ENCODE measurements at regions not wholly inside any gene's neighbourhood (a gene's known extent, or its start where the extent isn't known, plus 50 kb on each side); places are given as distances from the start of the nearest gene placed in this dataset.

- no peak for TF ChIP-seq CBX5 (IDR thresholded peaks at IDR 0.05; ENCODE audit: low read depth, low read length)
- TF ChIP-seq, protein P1, sequence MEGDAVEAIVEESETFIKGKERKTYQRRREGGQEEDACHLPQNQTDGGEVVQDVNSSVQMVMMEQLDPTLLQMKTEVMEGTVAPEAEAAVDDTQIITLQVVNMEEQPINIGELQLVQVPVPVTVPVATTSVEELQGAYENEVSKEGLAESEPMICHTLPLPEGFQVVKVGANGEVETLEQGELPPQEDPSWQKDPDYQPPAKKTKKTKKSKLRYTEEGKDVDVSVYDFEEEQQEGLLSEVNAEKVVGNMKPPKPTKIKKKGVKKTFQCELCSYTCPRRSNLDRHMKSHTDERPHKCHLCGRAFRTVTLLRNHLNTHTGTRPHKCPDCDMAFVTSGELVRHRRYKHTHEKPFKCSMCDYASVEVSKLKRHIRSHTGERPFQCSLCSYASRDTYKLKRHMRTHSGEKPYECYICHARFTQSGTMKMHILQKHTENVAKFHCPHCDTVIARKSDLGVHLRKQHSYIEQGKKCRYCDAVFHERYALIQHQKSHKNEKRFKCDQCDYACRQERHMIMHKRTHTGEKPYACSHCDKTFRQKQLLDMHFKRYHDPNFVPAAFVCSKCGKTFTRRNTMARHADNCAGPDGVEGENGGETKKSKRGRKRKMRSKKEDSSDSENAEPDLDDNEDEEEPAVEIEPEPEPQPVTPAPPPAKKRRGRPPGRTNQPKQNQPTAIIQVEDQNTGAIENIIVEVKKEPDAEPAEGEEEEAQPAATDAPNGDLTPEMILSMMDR (IDR thresholded peaks at IDR 0.05; ENCODE audit: control extremely low read depth in 1 of 3, insufficient read depth in 1 of 3, low read depth in 1 of 3, low read length in 3 of 3): no peak
- no peak for TF ChIP-seq TEAD4 (IDR thresholded peaks at IDR 0.05; ENCODE audit: low read depth, low read length)
- TF ChIP-seq TAF1 (IDR thresholded peaks at IDR 0.05; ENCODE audit: low read depth, low read length): no peak
- TF ChIP-seq FOSL1 (IDR thresholded peaks at IDR 0.05; ENCODE audit: insufficient read depth, low read depth, low read length): no peak
- TF ChIP-seq YY1 (IDR thresholded peaks at IDR 0.05; ENCODE audit: low read depth, low read length): no peak
Measured at GRCh38 chr4:104740161-104740560, 245.5 kb upstream of the CXXC4 start.

Data from H1 (cell line).